Body of pancreas (tissue), 4 donors: ENCODE measurements at regions not wholly inside any gene's neighbourhood (a gene's known extent, or its start where the extent isn't known, plus 50 kb on each side); places are given as distances from the start of the nearest gene placed in this dataset.

Experiments
- ATAC-seq: fragments of 150-250 bp; one replicate; pipeline ENCODE4 v1.9.1; 2016
- DNase-seq, 4 donors: peaks; one replicate each; pipeline ENCODE4 v3.0.0-alpha.2; 2019
- H3K27ac ChIP-seq, 4 donors: fragments of 200-600 bp; sonication (generic); 1 replicate in 3 of 4; 2 replicates in 1 of 4; pipeline versions ENCODE4 v1.5.1 to v1.6.1; 2016 to 2019; ENCODE audit warnings: mild to moderate bottlenecking in 1 of 4, mixed read lengths in 1 of 4, moderate library complexity in 1 of 4
- H3K27me3 ChIP-seq, 2 donors: fragments of 200-600 bp; sonication (generic); one replicate each; pipeline ENCODE4 v1.6.0; 2016; ENCODE audit warnings: mild to moderate bottlenecking in 1 of 2
- H3K36me3 ChIP-seq, 2 donors: fragments of 200-600 bp; sonication (generic); replicated peaks in 1 of 2; 2 replicates each; pipeline ENCODE4 v1.5.1; 2016; ENCODE audit warnings: low read depth in 2 of 2; ENCODE audit not compliant: insufficient read depth in 1 of 2
- H3K4me1 ChIP-seq: fragments of 200-600 bp; sonication (generic); one replicate; pipeline ENCODE4 v1.6.0; 2016
- H3K4me3 ChIP-seq, 2 donors: fragments of 200-600 bp; sonication (generic); 1 replicate in 1 of 2; 2 replicates in 1 of 2; pipeline ENCODE4 v1.5.1; 2016 to 2019
- H3K9me3 ChIP-seq, 3 donors: fragments of 200-600 bp; sonication (generic); 1 replicate in 2 of 3; 2 replicates in 1 of 3; pipeline ENCODE4 v1.5.1; 2016
- CTCF ChIP-seq, 7 experiments: fragments of 450-650 bp in 4 of 7; fragments of 200-600 bp in 3 of 7; sonication (generic) in 3 of 7; IDR thresholded peaks; one replicate each; pipeline ENCODE4 v1.5.1; 2016 to 2019; ENCODE audit warnings: antibody characterized with exemption in 7 of 7
- POLR2A ChIP-seq, 3 donors: fragments of 450-650 bp; IDR thresholded peaks; one replicate each; pipeline ENCODE4 v1.6.1; 2016; ENCODE audit warnings: antibody characterized with exemption in 3 of 3, mild to moderate bottlenecking in 2 of 3
- WGBS, 2 donors: methylation state at CpG; one replicate each; pipeline ENCODE4 v1.1.5; 2017; 5-methylcytosine and 5-hydroxymethylcytosine counted together
- intact Hi-C: fragments of 100-400 bp; cut with DNase I; formaldehyde crosslinking; loops from one replicate; pipeline ENCODE4 v1.15.1; 2023

- peaks cover 0 to under 1% (median 0%) of the 10 kb centered on the region in 3 donors for H3K9me3 ChIP-seq
- ATAC-seq: no peak
- intact Hi-C loops: no loop called here
Measured at GRCh38 chr6:165055231-165055630, 254.2 kb downstream of the C6orf118 start.

GRCh38 chr6:165052561-165053480 is 256.6 kb downstream of the C6orf118 start:
- H3K4me3 ChIP-seq: no peak overlapping the region
- ATAC-seq (no peak), DNase-seq (no peak)
- WGBS, 2 donors: 47 to 50% methylated on average over 10 of the region's 10 CpGs
- intact Hi-C loops: no loop called here
- H3K27me3 ChIP-seq: no peaks in the 10 kb centered on the region
- H3K9me3 ChIP-seq: peaks cover 0 to 7% (median 0%) of the 10 kb centered on the region in 3 donors
- H3K27ac ChIP-seq: no peak overlapping the region
- H3K4me1 ChIP-seq: no peaks in the 10 kb centered on the region
- TF ChIP-seq POLR2A (IDR thresholded peaks at IDR 0.05) (no peak), CTCF (IDR thresholded peaks at IDR 0.05) (no peak)
- H3K36me3 ChIP-seq: no peaks in the 10 kb centered on the region

More at GRCh38 chr6:165055231-165055630, 254.2 kb downstream of the C6orf118 start:
- 58 to 59% methylated on average over 5 of the region's 5 CpGs for WGBS, 2 donors
- H3K4me3 ChIP-seq: no peak overlapping the region
- TF ChIP-seq POLR2A (IDR thresholded peaks at IDR 0.05) (no peak), CTCF (IDR thresholded peaks at IDR 0.05) (no peak)
- no peaks in the 10 kb centered on the region for H3K4me1 ChIP-seq
- no peaks in the 10 kb centered on the region for H3K36me3 ChIP-seq
- H3K27ac ChIP-seq: no peak overlapping the region
- H3K27me3 ChIP-seq: no peaks in the 10 kb centered on the region
- DNase-seq: no peak

GRCh38 chr6:165049362-165049761 is 260.0 kb downstream of the C6orf118 start:
- no peak for DNase-seq
- WGBS, 2 donors: 28 to 33% methylated on average over 7 of the region's 7 CpGs
- Histone ChIP-seq H3K4me1 (no peaks in the 10 kb centered on the region), H3K9me3 (peaks cover 0 to 7% (median 0%) of the 10 kb centered on the region in 3 donors), H3K27ac (no peak overlapping the region), H3K4me3 (no peak overlapping the region), H3K36me3 (no peaks in the 10 kb centered on the region), H3K27me3 (no peaks in the 10 kb centered on the region)
- ATAC-seq: no peak
- intact Hi-C loops: no loop called here
- no peak for TF ChIP-seq POLR2A (IDR thresholded peaks at IDR 0.05)
- no peak for TF ChIP-seq CTCF (IDR thresholded peaks at IDR 0.05)

DNA sequence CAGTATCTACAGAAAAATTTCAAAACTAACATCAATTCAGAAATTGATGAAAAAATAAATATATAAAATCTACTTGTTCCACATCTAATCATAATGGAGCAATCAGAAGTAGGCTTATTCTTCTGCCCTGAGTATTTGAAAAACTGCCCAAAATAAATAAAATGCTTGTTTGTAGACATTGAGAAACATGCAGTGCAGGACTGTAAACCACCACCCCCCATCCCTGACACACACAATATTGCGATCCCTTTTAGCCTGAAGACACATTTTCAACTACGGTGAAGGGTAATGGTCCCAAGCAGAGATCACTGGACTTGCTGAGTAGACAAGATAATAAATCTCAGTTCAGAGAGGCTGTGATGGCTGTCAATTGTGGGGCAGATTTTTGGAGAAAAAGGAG is 261.5 kb downstream of the C6orf118 start:
- H3K4me1 ChIP-seq: no peaks in the 10 kb centered on the region
- no peak for ATAC-seq
- no peaks in the 10 kb centered on the region for H3K36me3 ChIP-seq
- no peak for TF ChIP-seq POLR2A (IDR thresholded peaks at IDR 0.05)
- no peak for TF ChIP-seq CTCF (IDR thresholded peaks at IDR 0.05)
- peaks cover 0 to 7% (median 0%) of the 10 kb centered on the region in 3 donors for H3K9me3 ChIP-seq
- H3K27me3 ChIP-seq: no peaks in the 10 kb centered on the region
- intact Hi-C loops: no loop called here
- H3K27ac ChIP-seq: no peak overlapping the region
- 70 to 89% methylated on average over 2 of the region's 2 CpGs for WGBS, 2 donors
- H3K4me3 ChIP-seq: no peak overlapping the region
- DNase-seq: no peak
